ENCODE measurements at regions not wholly inside any gene's neighbourhood (a gene's known extent, or its start where the extent isn't known, plus 50 kb on each side); places are given as distances from the start of the nearest gene placed in this dataset.
"Not testable (repeated sequence)": the region's sequence is repeated elsewhere in the genome, so short reads cannot be mapped to it uniquely, and the experiment has no call there.

- no peak overlapping the region for H3K27ac Mint-ChIP-seq
- H3K27me3 Mint-ChIP-seq (ENCODE audit: low read depth): no peaks in the 10 kb centered on the region
- no peaks in the 10 kb centered on the region for H3K9me3 Mint-ChIP-seq
- H3K4me1 Mint-ChIP-seq (ENCODE audit: low read depth): no peaks in the 10 kb centered on the region
- no peak for DNase-seq (ENCODE audit: low spot score)
- intact Hi-C loops (cut with micrococcal nuclease): loop anchor here (2.0 kb wide), 1 partner anchor 345 kb away; no protein-coding TSS in a partner anchor
- H3K4me3 Mint-ChIP-seq (ENCODE audit: low read depth): no peak overlapping the region
- H3K36me3 Mint-ChIP-seq (ENCODE audit: low read depth): no peaks in the 10 kb centered on the region
Measured at GRCh38 chr20:22684072-22684762, 99.8 kb upstream of the FOXA2 start.

DNA sequence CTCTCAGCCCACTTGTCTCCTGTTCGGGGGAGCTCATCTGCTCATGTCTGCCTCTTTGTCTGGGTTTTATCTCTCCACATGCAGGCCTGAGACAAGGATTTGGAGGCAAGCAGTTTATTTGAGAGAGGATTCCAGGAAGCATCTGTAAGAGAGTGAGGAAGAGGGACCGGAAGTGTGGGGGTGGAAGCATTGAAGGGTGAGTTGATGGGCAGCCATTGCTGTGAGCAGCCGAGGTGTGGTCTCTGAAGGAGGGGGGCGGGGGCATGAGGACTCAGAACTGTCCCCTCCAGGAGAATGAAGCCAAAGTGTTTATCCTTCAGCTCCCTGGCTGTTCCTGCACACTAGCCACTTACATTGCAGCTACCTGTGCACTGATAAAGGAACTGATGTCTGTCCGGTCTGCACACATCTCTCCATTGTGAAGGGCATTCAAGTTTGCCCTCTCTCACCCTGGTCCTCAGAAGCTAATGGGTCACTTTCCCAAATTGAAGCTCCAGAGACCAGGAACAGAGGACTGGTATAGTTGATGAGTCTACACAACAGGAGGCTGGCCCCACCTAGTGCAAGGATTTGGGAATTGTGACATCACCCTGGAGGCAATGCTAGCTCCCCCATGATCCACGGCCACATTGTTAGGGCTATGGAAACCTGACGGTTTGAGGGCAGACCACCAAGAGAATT is 100.5 kb upstream of the FOXA2 start:
- H3K4me3 Mint-ChIP-seq (ENCODE audit: low read depth): no peak overlapping the region
- H3K36me3 Mint-ChIP-seq (ENCODE audit: low read depth): no peaks in the 10 kb centered on the region
- H3K9me3 Mint-ChIP-seq: no peaks in the 10 kb centered on the region
- DNase-seq (ENCODE audit: low spot score): no peak
- H3K27me3 Mint-ChIP-seq (ENCODE audit: low read depth): no peaks in the 10 kb centered on the region
- intact Hi-C loops (cut with micrococcal nuclease): loop anchor here (2.0 kb wide), 1 partner anchor 346 kb away; no protein-coding TSS in a partner anchor
- no peaks in the 10 kb centered on the region for H3K4me1 Mint-ChIP-seq (ENCODE audit: low read depth)
- H3K27ac Mint-ChIP-seq: no peak overlapping the region

- intact Hi-C loops (cut with micrococcal nuclease): no loop called here
- Mint-ChIP-seq H3K27me3 (ENCODE audit: low read depth) (no peaks in the 10 kb centered on the region), H3K9me3 (no peaks in the 10 kb centered on the region), H3K36me3 (ENCODE audit: low read depth) (no peaks in the 10 kb centered on the region), H3K4me3 (ENCODE audit: low read depth) (no peak overlapping the region), H3K27ac (no peak overlapping the region), H3K4me1 (ENCODE audit: low read depth) (no peaks in the 10 kb centered on the region)
- no peak for DNase-seq (ENCODE audit: low spot score)
Measured at GRCh38 chr20:22686097-22686496, 101.7 kb upstream of the FOXA2 start.

DNA sequence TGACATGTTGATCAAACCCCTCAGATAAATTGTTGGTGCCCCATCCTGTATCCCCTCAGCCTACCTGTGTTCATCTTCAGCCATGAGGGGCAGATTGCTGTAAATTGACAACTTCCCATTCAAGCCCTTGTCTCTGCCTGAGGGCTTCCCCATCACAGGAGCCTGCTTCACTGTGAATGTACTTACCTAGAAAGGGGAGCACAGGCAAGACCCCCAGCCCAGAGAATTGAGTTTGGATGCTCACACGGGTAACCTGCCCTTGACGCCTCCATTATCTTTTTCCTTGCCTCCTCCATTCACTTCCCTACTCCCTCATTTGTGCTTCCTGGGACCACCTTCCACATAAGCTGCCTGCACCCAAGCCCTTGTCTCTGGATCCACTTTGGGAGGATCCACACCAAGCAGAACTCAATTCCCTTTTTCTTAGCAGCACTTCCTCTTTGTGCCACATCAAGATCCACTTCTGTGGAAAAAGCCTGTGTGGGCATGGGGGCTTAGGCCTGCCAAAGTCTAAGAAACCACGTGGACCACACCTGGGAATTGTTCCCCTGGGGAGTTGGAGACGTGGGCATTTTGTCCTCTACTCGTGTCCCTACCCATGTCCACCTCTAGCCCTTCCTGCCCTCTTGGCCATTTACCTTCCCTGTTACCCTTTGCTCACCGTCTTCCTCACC is 103.4 kb upstream of the FOXA2 start:
- intact Hi-C loops (cut with micrococcal nuclease): no loop called here
- no peak for DNase-seq (ENCODE audit: low spot score)
- Mint-ChIP-seq H3K9me3 (no peaks in the 10 kb centered on the region), H3K27ac (no peak overlapping the region), H3K27me3 (ENCODE audit: low read depth) (no peaks in the 10 kb centered on the region), H3K36me3 (ENCODE audit: low read depth) (no peaks in the 10 kb centered on the region), H3K4me3 (ENCODE audit: low read depth) (no peak overlapping the region), H3K4me1 (ENCODE audit: low read depth) (no peaks in the 10 kb centered on the region)

DNA sequence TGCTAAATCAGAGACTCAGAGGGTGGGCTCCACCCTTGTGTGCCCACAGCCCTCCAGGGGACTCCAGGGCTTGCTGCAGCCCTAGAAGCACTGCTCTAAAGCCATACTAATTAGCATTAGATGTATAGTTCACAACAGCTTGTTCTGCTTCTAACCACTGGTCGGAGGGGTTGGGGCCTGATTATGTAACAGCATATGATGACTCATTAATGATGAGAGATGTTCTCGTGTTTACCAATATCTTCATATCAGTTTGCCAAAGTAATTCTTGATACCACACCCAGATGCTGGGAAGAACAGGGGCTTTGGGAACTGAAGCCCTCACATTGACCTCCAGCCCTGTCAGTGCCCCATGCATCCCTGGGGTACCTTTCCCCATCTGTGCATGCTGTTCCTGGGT is 104.1 kb upstream of the FOXA2 start:
- Mint-ChIP-seq H3K27ac (no peak overlapping the region), H3K9me3 (no peaks in the 10 kb centered on the region), H3K36me3 (ENCODE audit: low read depth) (no peaks in the 10 kb centered on the region), H3K4me1 (ENCODE audit: low read depth) (no peaks in the 10 kb centered on the region), H3K4me3 (ENCODE audit: low read depth) (no peak overlapping the region), H3K27me3 (ENCODE audit: low read depth) (no peaks in the 10 kb centered on the region)
- intact Hi-C loops (cut with micrococcal nuclease): no loop called here
- no peak for DNase-seq (ENCODE audit: low spot score)

DNA sequence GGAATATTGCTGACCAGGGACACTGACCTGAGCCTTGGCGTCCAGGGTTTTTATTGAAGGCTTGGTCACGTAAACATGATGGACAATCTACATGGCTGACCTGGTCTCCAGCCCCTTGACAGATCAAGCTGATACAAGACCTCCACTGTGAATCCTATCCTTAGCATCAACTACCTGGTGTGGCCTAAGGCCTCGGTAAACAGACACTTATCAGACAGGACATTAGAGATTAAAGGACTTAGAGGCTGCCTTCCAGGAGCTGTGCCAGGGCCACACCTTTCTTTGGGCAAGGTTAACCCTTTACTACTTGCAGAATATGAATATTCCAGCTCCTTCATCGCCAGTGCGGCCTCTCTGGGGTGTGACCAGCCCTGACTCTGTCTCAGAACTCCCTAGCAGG is 104.9 kb upstream of the FOXA2 start:
- no peaks in the 10 kb centered on the region for H3K4me1 Mint-ChIP-seq (ENCODE audit: low read depth)
- H3K27me3 Mint-ChIP-seq (ENCODE audit: low read depth): no peaks in the 10 kb centered on the region
- H3K9me3 Mint-ChIP-seq: no peaks in the 10 kb centered on the region
- no peak for DNase-seq (ENCODE audit: low spot score)
- H3K27ac Mint-ChIP-seq: no peak overlapping the region
- H3K36me3 Mint-ChIP-seq (ENCODE audit: low read depth): no peaks in the 10 kb centered on the region
- no peak overlapping the region for H3K4me3 Mint-ChIP-seq (ENCODE audit: low read depth)
- intact Hi-C loops (cut with micrococcal nuclease): no loop called here

DNA sequence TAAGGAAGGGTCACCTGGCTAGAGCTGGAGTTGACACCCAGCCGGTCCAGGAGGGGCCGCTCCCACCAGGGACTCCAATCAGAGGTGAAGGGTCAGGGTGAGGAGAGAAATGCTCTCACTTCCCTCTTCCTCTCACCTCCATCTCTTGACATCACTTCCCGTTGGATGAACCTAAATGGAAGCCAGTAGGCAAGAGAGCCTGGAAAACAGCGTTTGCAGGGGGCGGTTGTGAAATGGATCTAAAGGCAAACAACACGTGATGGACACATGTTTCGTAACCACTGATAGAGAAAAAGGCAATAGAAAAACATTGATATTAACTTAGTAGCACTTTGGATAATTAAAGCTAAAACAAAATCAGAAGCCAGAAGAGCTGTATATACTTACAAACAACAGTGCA is 105.6 kb upstream of the FOXA2 start:
- no peaks in the 10 kb centered on the region for H3K36me3 Mint-ChIP-seq (ENCODE audit: low read depth)
- H3K27ac Mint-ChIP-seq: no peak overlapping the region
- no peaks in the 10 kb centered on the region for H3K4me1 Mint-ChIP-seq (ENCODE audit: low read depth)
- no peaks in the 10 kb centered on the region for H3K27me3 Mint-ChIP-seq (ENCODE audit: low read depth)
- DNase-seq (ENCODE audit: low spot score): no peak
- intact Hi-C loops (cut with micrococcal nuclease): loop anchor here (2.0 to 10.0 kb wide), 5 partner anchors 285 to 755 kb away; partner anchors contain the start of gene THBD
- H3K9me3 Mint-ChIP-seq: no peaks in the 10 kb centered on the region
- no peak overlapping the region for H3K4me3 Mint-ChIP-seq (ENCODE audit: low read depth)

DNA sequence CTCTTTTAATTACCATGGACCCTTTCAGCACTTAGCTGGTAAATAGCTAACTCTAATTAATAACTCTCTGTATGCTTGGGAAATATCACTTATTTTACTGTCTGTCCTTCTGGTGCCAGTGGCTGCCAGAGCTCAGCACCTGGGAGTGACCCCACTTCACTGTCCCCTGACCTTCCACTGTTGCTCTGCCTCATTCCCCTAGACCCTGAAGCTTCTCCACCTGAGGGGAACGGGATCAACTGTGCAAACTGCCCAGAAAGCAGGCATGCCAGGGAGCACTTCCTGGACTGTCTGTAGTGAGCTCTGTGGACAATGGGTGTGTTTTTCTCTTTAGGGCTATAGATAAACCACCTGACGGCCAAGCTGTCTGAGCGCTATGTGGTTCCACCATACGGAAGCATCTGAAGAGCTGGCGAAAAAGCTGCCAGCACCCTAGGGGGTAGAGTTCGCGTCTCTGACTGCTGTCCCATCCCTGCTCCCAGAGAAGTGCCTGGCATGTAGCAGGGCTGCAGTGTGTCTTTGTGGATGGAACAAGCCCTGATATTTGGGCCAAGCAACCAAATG is 106.3 kb upstream of the FOXA2 start:
- no peak overlapping the region for H3K4me3 Mint-ChIP-seq (ENCODE audit: low read depth)
- intact Hi-C loops (cut with micrococcal nuclease): loop anchor here (2.0 to 10.0 kb wide), 5 partner anchors 284 to 754 kb away; partner anchors contain the start of gene THBD
- no peak for DNase-seq (ENCODE audit: low spot score)
- H3K9me3 Mint-ChIP-seq: no peaks in the 10 kb centered on the region
- H3K27me3 Mint-ChIP-seq (ENCODE audit: low read depth): no peaks in the 10 kb centered on the region
- H3K36me3 Mint-ChIP-seq (ENCODE audit: low read depth): no peaks in the 10 kb centered on the region
- H3K27ac Mint-ChIP-seq: no peak overlapping the region
- no peaks in the 10 kb centered on the region for H3K4me1 Mint-ChIP-seq (ENCODE audit: low read depth)

GRCh38 chr20:22691369-22692118 is 107.2 kb upstream of the FOXA2 start:
- H3K27me3 Mint-ChIP-seq (ENCODE audit: low read depth): no peaks in the 10 kb centered on the region
- DNase-seq (ENCODE audit: low spot score): peak; percentile 22
- no peaks in the 10 kb centered on the region for H3K4me1 Mint-ChIP-seq (ENCODE audit: low read depth)
- H3K4me3 Mint-ChIP-seq (ENCODE audit: low read depth): no peak overlapping the region
- no peaks in the 10 kb centered on the region for H3K36me3 Mint-ChIP-seq (ENCODE audit: low read depth)
- intact Hi-C loops (cut with micrococcal nuclease): loop anchor here (2.0 to 10.0 kb wide), 5 partner anchors 283 to 753 kb away; partner anchors contain the start of gene THBD
- no peak overlapping the region for H3K27ac Mint-ChIP-seq
- no peaks in the 10 kb centered on the region for H3K9me3 Mint-ChIP-seq

- no peak overlapping the region for H3K27ac Mint-ChIP-seq
Measured at GRCh38 chr20:22692119-22692475, 107.7 kb upstream of the FOXA2 start.

DNA sequence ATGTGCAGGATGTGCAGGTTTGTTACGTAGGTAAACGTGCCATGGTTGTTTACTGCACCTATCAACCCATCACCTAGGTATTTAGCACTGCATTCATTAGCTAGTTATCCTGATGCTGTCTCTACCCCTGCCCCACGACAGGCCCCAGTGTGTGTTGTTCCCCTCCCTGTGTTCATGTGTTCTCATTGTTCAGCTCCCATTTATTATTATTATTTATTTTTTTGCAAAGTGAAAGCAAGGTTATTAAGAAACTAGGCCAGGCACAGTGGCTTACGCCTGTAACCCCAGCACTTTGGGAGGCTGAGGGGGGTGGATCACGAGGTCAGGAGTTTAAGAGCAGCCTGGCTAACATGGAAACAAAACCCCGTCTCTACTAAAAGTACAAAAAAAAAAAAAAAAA is 108.2 kb upstream of the FOXA2 start:
- not testable (repeated sequence) for H3K27ac Mint-ChIP-seq; H3K27me3 Mint-ChIP-seq (ENCODE audit: low read depth); H3K36me3 Mint-ChIP-seq (ENCODE audit: low read depth); DNase-seq (ENCODE audit: low spot score); H3K4me1 Mint-ChIP-seq (ENCODE audit: low read depth); H3K9me3 Mint-ChIP-seq; H3K4me3 Mint-ChIP-seq (ENCODE audit: low read depth)
- intact Hi-C loops (cut with micrococcal nuclease): loop anchor here (5.0 to 10.0 kb wide), 4 partner anchors 352 to 752 kb away; partner anchors contain the start of gene THBD

More at GRCh38 chr20:22692119-22692475, 107.7 kb upstream of the FOXA2 start:
- DNase-seq (ENCODE audit: low spot score): no peak
- H3K4me1 Mint-ChIP-seq (ENCODE audit: low read depth): no peaks in the 10 kb centered on the region
- H3K4me3 Mint-ChIP-seq (ENCODE audit: low read depth): no peak overlapping the region
- H3K36me3 Mint-ChIP-seq (ENCODE audit: low read depth): no peaks in the 10 kb centered on the region
- no peaks in the 10 kb centered on the region for H3K27me3 Mint-ChIP-seq (ENCODE audit: low read depth)
- intact Hi-C loops (cut with micrococcal nuclease): loop anchor here (5.0 to 10.0 kb wide), 4 partner anchors 353 to 753 kb away; partner anchors contain the start of gene THBD
- H3K9me3 Mint-ChIP-seq: no peaks in the 10 kb centered on the region

- H3K27ac Mint-ChIP-seq: no peak overlapping the region
- no peaks in the 10 kb centered on the region for H3K27me3 Mint-ChIP-seq (ENCODE audit: low read depth)
- H3K36me3 Mint-ChIP-seq (ENCODE audit: low read depth): no peaks in the 10 kb centered on the region
- DNase-seq (ENCODE audit: low spot score): no peak
- H3K4me3 Mint-ChIP-seq (ENCODE audit: low read depth): no peak overlapping the region
- H3K4me1 Mint-ChIP-seq (ENCODE audit: low read depth): no peaks in the 10 kb centered on the region
- no peaks in the 10 kb centered on the region for H3K9me3 Mint-ChIP-seq
- intact Hi-C loops (cut with micrococcal nuclease): loop anchor here (10.0 kb wide), 2 partner anchors 348 to 748 kb away; partner anchors contain the start of gene THBD
Measured at GRCh38 chr20:22696759-22697158, 112.4 kb upstream of the FOXA2 start.
